Keratinocyte (primary cell): ENCODE measurements at regions not wholly inside any gene's neighbourhood (a gene's known extent, or its start where the extent isn't known, plus 50 kb on each side); places are given as distances from the start of the nearest gene placed in this dataset.

Source experiments
- DNase-seq: peaks from one replicate; pipeline ENCODE4 v3.0.0-alpha.2; 2011; ENCODE audit warnings: low read depth, missing footprints, low spot score
- FAIRE-seq: peaks from 2 replicates; lab custom pipeline; 2011; peaks lifted over from hg19 to GRCh38; lab: Jason Lieb, UNC
- H2AFZ ChIP-seq: 2 replicates; pipeline ENCODE4 v1.6.0; 2012; ENCODE audit warnings: low read length, control low read depth, inconsistent platforms; ENCODE audit not compliant: control insufficient read depth
- H3K27ac ChIP-seq: 2 replicates; pipeline ENCODE4 v1.5.1; 2011; ENCODE audit warnings: low read length; ENCODE audit not compliant: control insufficient read depth, insufficient read depth
- H3K27me3 ChIP-seq: 3 replicates; pipeline ENCODE4 v1.6.0; 2011; ENCODE audit warnings: low read length; ENCODE audit not compliant: control insufficient read depth, insufficient read depth; ENCODE audit errors: extremely low read depth
- H3K36me3 ChIP-seq, 2 experiments: 2 replicates in 1 of 2; 3 replicates in 1 of 2; pipeline ENCODE4 v1.5.1; 2011; ENCODE audit warnings: low read length in 2 of 2, mild to moderate bottlenecking in 1 of 2; ENCODE audit not compliant: control insufficient read depth in 2 of 2, insufficient read depth in 2 of 2; ENCODE audit errors: extremely low read depth in 1 of 2
- H3K4me1 ChIP-seq: 3 replicates; pipeline ENCODE4 v1.5.1; 2011; ENCODE audit warnings: low read length; ENCODE audit not compliant: control insufficient read depth, insufficient read depth; ENCODE audit errors: extremely low read depth
- H3K4me2 ChIP-seq: 3 replicates; pipeline ENCODE4 v1.6.0; 2011; ENCODE audit warnings: low read depth, low read length; ENCODE audit not compliant: control insufficient read depth, insufficient read depth; ENCODE audit errors: extremely low read depth
- H3K4me3 ChIP-seq, 3 experiments: fragments of 200-600 bp in 1 of 3; sonication (generic) in 1 of 3; 2 replicates in 2 of 3; 3 replicates in 1 of 3; pipeline ENCODE4 v1.5.1; 2011 to 2016; ENCODE audit warnings: low read length in 3 of 3, mild to moderate bottlenecking in 3 of 3, control low read depth in 2 of 3, inconsistent platforms in 1 of 3, low read depth in 1 of 3, mixed read lengths in 1 of 3, mixed run types in 1 of 3, moderate library complexity in 1 of 3; ENCODE audit not compliant: control insufficient read depth in 2 of 3, insufficient read depth in 2 of 3; ENCODE audit errors: extremely low read depth in 1 of 3
- H3K79me2 ChIP-seq: 2 replicates; pipeline ENCODE4 v1.6.0; 2012; ENCODE audit warnings: low read length; ENCODE audit not compliant: control insufficient read depth, insufficient read depth
- H3K9ac ChIP-seq: 3 replicates; pipeline ENCODE4 v1.6.0; 2011; ENCODE audit warnings: low read length; ENCODE audit not compliant: control insufficient read depth, insufficient read depth; ENCODE audit errors: extremely low read depth
- H3K9me1 ChIP-seq: 3 replicates; pipeline ENCODE4 v1.6.0; 2011; ENCODE audit warnings: low read length; ENCODE audit not compliant: control insufficient read depth, insufficient read depth; ENCODE audit errors: extremely low read depth
- H3K9me3 ChIP-seq: 2 replicates; pipeline ENCODE4 v1.5.1; 2012; ENCODE audit warnings: low read depth, low read length; ENCODE audit not compliant: control insufficient read depth
- H4K20me1 ChIP-seq: 3 replicates; pipeline ENCODE4 v1.6.0; 2011; ENCODE audit warnings: low read length; ENCODE audit not compliant: control insufficient read depth, insufficient read depth; ENCODE audit errors: extremely low read depth
- EZH2 ChIP-seq: IDR thresholded peaks from one replicate; pipeline ENCODE4 v1.6.1; 2012; ENCODE audit warnings: inconsistent platforms, mild to moderate bottlenecking, low read length, moderate library complexity
- dilution Hi-C: fragments of 300-500 bp; cut with MboI; formaldehyde crosslinking; loops from one replicate; pipeline ENCODE4 v1.7.0; 2020; ENCODE audit warnings: low sequenced_read_pairs; ENCODE audit not compliant: extremely low pct_ligation_motif_present
- TF ChIP-seq, protein P1 (sequence below), 3 experiments: IDR thresholded peaks in 1 of 3; conservative IDR thresholded peaks in 1 of 3; optimal IDR thresholded peaks in 1 of 3; 2 replicates in 2 of 3; 3 replicates in 1 of 3; pipeline versions ENCODE3 to v1.5.1; 2011; ENCODE audit warnings: low read length in 3 of 3, mild to moderate bottlenecking in 3 of 3, moderate library complexity in 2 of 3, control low read depth in 1 of 3, inconsistent platforms in 1 of 3; ENCODE audit not compliant: insufficient read depth in 2 of 3; ENCODE audit errors: extremely low read depth in 1 of 3

DNA sequence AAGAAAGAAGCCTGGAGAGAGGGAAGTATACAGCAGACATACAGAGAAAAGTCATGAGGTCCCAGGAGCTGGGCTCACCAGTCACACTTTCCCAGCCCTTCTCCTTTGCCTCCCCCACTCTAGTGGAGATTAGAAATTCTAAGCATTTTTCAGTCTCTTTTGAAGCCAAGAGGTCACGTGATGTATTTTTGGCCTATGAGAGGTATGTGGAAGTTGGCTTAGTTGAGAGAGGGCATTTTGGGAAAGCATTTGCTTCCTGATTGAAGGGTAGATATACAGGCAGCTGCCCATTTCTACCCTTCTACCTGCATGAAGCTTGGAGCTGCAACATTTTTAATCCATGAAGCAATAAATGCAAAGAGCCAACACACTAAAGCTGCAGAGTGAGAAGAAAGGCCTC is 106.0 kb upstream of the TNFAIP3 start:
- Histone ChIP-seq H3K79me2 (no peaks in the 10 kb centered on the region), H3K27me3 (no peaks in the 10 kb centered on the region), H2AFZ (no peak overlapping the region), H3K36me3 (no peaks in the 10 kb centered on the region), H3K4me2 (no peak overlapping the region), H3K27ac (no peak overlapping the region), H3K4me3 (no peak overlapping the region), H3K9ac (no peak overlapping the region), H3K9me3 (no peaks in the 10 kb centered on the region), H4K20me1 (no peaks in the 10 kb centered on the region), H3K9me1 (no peaks in the 10 kb centered on the region), H3K4me1 (peaks cover 36% of the 10 kb centered on the region)
- TF ChIP-seq, protein P1, sequence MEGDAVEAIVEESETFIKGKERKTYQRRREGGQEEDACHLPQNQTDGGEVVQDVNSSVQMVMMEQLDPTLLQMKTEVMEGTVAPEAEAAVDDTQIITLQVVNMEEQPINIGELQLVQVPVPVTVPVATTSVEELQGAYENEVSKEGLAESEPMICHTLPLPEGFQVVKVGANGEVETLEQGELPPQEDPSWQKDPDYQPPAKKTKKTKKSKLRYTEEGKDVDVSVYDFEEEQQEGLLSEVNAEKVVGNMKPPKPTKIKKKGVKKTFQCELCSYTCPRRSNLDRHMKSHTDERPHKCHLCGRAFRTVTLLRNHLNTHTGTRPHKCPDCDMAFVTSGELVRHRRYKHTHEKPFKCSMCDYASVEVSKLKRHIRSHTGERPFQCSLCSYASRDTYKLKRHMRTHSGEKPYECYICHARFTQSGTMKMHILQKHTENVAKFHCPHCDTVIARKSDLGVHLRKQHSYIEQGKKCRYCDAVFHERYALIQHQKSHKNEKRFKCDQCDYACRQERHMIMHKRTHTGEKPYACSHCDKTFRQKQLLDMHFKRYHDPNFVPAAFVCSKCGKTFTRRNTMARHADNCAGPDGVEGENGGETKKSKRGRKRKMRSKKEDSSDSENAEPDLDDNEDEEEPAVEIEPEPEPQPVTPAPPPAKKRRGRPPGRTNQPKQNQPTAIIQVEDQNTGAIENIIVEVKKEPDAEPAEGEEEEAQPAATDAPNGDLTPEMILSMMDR (optimal IDR thresholded peaks at IDR 0.05 in 1 of 3, IDR thresholded peaks at IDR 0.05 in 1 of 3, conservative IDR thresholded peaks at IDR 0.05 in 1 of 3; ENCODE audit: extremely low read depth in 1 of 3, insufficient read depth in 2 of 3, low read length in 3 of 3) = no peak
- no peak for TF ChIP-seq EZH2
- no peak for DNase-seq
- no peak for FAIRE-seq
- dilution Hi-C loops = no loop called here

DNA sequence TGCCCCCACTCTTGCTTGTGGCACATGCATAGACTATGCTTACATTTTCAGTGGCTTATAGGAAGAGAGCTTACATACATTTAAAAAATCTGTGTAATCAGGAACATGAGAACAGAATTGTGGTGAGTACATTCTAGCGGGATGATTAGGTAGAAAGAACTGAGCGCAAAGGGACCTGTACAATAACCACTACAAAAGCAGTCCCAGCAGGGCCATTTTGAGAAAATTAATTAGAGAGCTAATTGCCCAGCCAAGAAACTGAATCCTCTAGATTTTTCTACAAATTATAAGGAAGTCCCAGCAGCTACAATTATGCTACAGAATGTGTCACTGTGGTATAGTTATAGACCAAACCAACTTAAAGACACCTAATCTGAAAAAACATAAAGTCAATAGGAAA is 105.6 kb upstream of the TNFAIP3 start:
- dilution Hi-C loops = no loop called here
- H2AFZ ChIP-seq = no peak overlapping the region

More for the DNA sequence above, 105.6 kb upstream of the TNFAIP3 start:
- TF ChIP-seq, protein P1 (optimal IDR thresholded peaks at IDR 0.05 in 1 of 3, IDR thresholded peaks at IDR 0.05 in 1 of 3, conservative IDR thresholded peaks at IDR 0.05 in 1 of 3; ENCODE audit: extremely low read depth in 1 of 3, insufficient read depth in 2 of 3, low read length in 3 of 3) = no peak
- TF ChIP-seq EZH2 = no peak
- Histone ChIP-seq H3K36me3 (no peaks in the 10 kb centered on the region), H3K9me1 (no peaks in the 10 kb centered on the region), H3K4me1 (peaks cover 38% of the 10 kb centered on the region), H3K4me2 (no peak overlapping the region), H3K4me3 (no peak overlapping the region), H3K27ac (no peak overlapping the region), H4K20me1 (no peaks in the 10 kb centered on the region), H3K27me3 (no peaks in the 10 kb centered on the region), H3K9me3 (no peaks in the 10 kb centered on the region), H3K79me2 (no peaks in the 10 kb centered on the region), H3K9ac (no peak overlapping the region)
- FAIRE-seq = no peak
- no peak for DNase-seq
